Transverse colon (tissue), 4 donors: ENCODE measurements at regions not wholly inside any gene's neighbourhood (a gene's known extent, or its start where the extent isn't known, plus 50 kb on each side); places are given as distances from the start of the nearest gene placed in this dataset.

Experiments used
- CTCF ChIP-seq, 5 experiments: fragments of 200-600 bp in 3 of 5; fragments of 450-650 bp in 2 of 5; sonication (generic) in 3 of 5; IDR thresholded peaks; 1 replicate in 2 of 5; 2 replicates in 3 of 5; pipeline ENCODE4 v1.5.1; 2016 to 2017; ENCODE audit warnings: antibody characterized with exemption in 5 of 5, inconsistent platforms in 3 of 5, mild to moderate bottlenecking in 2 of 5, moderate library complexity in 1 of 5
- POLR2A ChIP-seq: fragments of 450-650 bp; IDR thresholded peaks from one replicate; pipeline ENCODE4 v1.6.1; 2016; ENCODE audit warnings: antibody characterized with exemption, mild to moderate bottlenecking, moderate library complexity
- POLR2AphosphoS5 ChIP-seq, 3 donors: sonication (generic); formaldehyde crosslinking; IDR thresholded peaks; one replicate each; pipeline ENCODE4 v1.6.1; 2016; ENCODE audit warnings: antibody characterized with exemption in 3 of 3

- TF ChIP-seq CTCF (IDR thresholded peaks at IDR 0.05) = no peak
- TF ChIP-seq POLR2A = no peak
- TF ChIP-seq POLR2AphosphoS5 (IDR thresholded peaks at IDR 0.05) = no peak
Measured at GRCh38 chr18:65608471-65608870, 142.3 kb upstream of the CDH7 start.
